HG03175 (cell line): ENCODE measurements at regions not wholly inside any gene's neighbourhood (a gene's known extent, or its start where the extent isn't known, plus 50 kb on each side); places are given as distances from the start of the nearest gene placed in this dataset.
"Not testable (repeated sequence)": the region's sequence is repeated elsewhere in the genome, so short reads cannot be mapped to it uniquely, and the experiment has no call there.

Experiments
- ATAC-seq: cut with Tn5 transposase; IDR thresholded peaks from one replicate; pipeline ENCODE4 v1.9.1; 2021; ENCODE audit warnings: mild to moderate bottlenecking, moderate library complexity; ENCODE audit not compliant: unreplicated experiment

DNA sequence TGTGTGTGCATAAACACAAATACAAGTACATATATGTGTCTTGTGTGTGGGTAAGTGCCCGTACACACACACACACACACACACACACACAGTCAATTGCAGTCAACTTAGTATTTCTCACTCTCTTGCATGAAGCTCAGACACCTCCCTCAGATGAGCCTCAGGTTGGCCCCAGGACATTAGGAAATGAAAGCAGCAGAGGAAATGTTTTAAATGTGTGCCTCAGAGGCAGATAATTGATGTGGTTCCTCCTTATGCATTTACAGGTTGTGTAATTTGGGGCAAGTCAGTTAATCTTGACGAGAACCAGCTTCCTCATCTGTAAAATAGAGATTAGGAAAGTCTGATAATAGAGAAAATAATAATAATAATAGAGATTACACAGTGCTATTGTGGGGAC is 814.0 kb upstream of the ID2 start:
- ATAC-seq = no peak

DNA sequence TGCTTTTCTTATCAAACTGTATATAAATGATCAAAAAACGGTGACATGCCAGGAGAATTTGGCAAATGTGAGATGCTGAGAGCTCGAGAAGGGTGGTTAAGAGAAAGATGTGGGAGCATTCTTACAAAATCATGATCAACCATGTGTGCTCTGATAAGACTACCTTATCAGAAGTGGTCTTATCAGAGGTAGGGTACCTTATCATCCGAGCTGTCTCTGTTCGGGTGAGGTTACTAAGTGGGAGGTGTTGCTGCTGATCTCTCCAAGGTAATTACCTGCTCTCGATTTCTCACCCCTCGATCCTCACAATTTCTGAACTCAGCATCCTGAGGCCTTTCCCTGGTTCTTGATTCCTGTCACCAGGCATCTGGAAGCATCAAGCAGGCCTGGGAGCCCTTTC is 813.0 kb upstream of the ID2 start:
- no peak for ATAC-seq

GRCh38 chr2:7876445-7876844 is 805.4 kb upstream of the ID2 start:
- ATAC-seq = not testable (repeated sequence)

GRCh38 chr2:7878266-7878665 is 803.6 kb upstream of the ID2 start:
- not testable (repeated sequence) for ATAC-seq

GRCh38 chr2:7878786-7879482 is 802.9 kb upstream of the ID2 start:
- ATAC-seq = no peak

- ATAC-seq = no peak
These were observed 802.4 kb upstream of the ID2 start for GRCh38 chr2:7879483-7879835.

- no peak for ATAC-seq
These were observed 801.7 kb upstream of the ID2 start for GRCh38 chr2:7880126-7880525.

GRCh38 chr2:7880566-7880965 is 801.3 kb upstream of the ID2 start:
- no peak for ATAC-seq

GRCh38 chr2:7881063-7881462 is 800.8 kb upstream of the ID2 start:
- ATAC-seq = no peak

DNA sequence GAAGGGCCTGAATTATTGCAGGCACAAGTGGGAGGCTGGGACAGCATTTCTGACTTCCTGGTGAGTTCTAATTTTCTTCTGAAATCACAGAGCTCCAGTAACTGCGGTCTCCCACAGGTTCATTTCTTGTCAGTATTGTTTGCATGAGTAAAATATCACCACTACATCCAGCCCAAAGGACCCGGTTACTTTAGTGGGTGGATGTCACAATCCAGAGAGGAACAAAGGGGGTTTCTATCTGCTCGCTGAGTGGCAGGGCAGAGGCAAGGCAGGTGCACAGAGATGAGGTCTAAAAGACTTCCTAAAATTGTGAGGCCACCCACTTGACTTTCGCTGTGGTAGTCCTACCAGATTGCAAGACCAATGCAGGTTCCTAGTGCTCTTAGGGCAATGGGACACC is 800.4 kb upstream of the ID2 start:
- no peak for ATAC-seq

DNA sequence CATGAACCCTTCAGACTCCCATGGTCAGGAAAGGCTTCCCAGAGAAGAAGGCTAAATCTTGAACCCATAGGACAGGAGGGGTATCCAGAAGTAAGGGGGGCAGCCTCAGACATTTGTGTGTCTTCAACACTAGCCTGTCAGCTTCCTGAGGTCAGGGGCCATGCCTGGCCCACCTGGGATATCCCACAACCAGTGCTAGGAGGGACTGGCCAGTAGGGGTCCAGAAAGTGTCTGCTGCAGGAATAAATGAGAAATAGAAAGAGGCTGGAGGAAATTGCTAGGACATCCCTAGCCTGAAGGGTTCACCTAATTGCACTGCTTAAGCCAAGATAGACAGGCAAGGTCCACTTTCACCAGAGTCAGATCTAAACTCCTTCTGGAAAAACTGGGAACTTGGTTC is 799.6 kb upstream of the ID2 start:
- ATAC-seq = no peak

DNA sequence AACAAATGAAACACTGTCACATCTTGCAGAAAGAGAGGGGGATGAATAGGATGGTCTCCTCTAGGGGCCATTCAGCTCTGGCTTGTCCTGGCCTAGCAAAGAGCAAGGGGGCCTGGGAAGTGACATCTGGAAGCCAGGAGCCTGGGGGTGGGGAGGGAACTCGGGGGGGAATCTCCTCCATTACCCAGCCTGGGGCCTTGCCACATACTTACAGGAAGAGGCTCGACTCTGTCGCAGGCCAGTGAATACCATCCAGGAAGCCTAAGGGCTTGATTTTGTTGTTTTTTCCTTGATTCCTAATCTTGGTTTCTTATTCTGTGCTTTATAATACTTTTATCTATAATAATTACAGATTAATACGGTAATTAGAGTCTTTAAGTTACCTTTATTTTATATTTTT is 797.5 kb upstream of the ID2 start:
- no peak for ATAC-seq

GRCh38 chr2:7886666-7887065 is 795.2 kb upstream of the ID2 start:
- ATAC-seq = no peak

DNA sequence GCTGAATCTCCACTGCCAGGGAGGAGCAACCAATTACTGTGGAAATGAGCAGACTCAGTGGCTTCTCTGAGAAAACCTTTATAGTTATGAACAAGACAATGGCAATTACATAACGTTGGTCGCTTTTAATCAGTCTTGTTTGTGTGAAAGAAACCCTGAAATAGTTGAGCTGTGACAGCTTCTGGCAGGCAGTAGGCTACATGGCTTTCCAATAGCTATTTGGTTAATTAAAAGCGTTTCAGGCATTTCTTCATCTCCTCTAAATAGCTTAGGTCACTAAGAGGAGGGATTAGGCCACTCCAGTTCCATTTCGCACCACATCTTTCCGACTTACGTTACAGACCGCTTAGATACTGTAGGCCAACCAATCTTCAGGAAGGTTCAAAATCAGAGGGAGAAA is 794.4 kb upstream of the ID2 start:
- ATAC-seq = no peak

- ATAC-seq = no peak
These were observed 793.0 kb upstream of the ID2 start for GRCh38 chr2:7888876-7889275.

- ATAC-seq = no peak
These were observed 790.5 kb upstream of the ID2 start for GRCh38 chr2:7891312-7891711.

DNA sequence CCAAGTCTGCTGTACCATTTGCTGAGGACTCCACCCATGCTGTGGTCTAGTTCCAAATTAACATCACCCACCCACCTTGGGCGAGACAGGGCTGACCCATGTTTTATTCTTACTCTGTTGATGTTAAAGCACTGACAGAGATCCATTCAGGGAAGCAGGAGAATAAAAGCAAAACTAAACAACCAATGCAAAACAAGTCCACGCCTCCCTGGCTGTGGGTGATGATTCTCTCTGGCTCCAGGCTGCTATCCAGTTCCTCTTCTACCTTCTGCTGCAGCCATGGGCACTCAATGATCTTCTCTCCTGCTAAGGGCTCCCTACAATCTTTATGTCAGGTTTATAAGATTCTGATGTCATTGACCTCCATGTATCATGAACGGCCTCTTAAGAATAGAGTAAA is 786.6 kb upstream of the ID2 start:
- ATAC-seq = no peak

DNA sequence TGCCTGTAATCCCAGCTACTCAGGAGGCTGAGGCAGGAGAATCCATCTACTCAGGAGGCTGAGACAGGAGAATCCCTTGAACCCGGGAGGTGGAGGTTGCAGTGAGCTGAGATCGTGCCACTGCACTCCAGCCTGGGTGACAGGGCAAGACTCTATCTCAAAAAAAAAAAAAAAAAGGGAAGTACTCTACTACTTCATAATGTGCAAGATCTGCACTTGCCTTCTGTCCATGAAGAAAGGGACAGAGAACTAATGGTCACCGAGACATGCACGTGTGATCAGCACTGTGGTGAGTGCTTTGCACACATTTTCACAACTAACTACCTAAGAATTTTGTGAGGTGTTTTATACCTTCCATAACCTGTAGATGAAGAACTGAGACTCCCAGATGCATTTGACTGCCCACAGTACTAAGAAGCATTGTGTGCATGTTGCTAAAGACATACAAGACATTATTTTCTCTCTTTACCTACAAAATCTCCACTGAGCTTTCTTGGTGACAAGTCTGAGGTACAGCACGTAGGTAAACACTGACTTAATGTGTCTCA is 784.8 kb upstream of the ID2 start:
- ATAC-seq = no peak

DNA sequence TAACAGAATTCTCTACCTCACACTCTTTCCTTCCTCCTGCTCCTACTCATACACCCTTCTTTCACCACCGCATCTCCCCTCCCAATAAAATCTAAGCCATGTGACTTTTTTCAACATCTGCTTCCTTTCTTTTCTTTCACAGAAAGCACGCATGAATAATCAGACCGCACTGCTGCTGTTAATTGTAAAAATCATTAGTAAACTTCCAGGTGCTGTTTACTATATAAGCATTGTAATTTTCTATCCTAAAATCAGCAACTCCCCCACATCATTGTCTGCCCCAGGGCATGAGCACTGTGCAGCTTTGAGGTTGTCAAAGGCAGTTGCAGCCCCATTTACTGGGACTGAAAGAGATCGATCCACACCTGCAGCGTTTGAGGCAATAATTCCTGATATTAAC is 782.6 kb upstream of the ID2 start:
- ATAC-seq = no peak

GRCh38 chr2:7899923-7900322 is 781.9 kb upstream of the ID2 start:
- no peak for ATAC-seq

DNA sequence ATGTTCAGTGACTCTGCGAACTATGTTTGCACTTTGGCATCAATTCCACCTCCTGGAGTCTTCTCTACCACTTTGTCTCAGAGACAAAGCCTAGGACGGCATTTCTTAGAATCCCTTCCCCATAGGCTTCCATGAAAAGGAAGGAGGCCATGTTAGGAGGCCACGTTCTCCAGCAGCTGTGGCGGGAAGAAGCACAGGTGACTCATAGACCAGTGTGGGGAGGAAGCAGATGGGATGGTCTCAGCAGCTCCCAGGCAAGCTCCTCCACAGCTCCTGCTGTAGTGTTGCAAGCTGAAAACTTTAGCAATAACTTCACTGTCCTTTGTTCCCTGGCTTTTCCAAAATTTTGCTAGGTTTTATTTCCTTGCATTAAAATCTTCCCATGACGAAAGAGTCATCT is 781.3 kb upstream of the ID2 start:
- no peak for ATAC-seq

GRCh38 chr2:7902251-7902765 is 779.5 kb upstream of the ID2 start:
- ATAC-seq = no peak

- ATAC-seq = no peak
These were observed 777.5 kb upstream of the ID2 start for GRCh38 chr2:7904319-7904718.
